GM21367 (cell line): ENCODE measurements at regions not wholly inside any gene's neighbourhood (a gene's known extent, or its start where the extent isn't known, plus 50 kb on each side); places are given as distances from the start of the nearest gene placed in this dataset.
"Not testable (repeated sequence)": the region's sequence is repeated elsewhere in the genome, so short reads cannot be mapped to it uniquely, and the experiment has no call there.

ENCODE experiments used
- ATAC-seq: cut with Tn5 transposase; IDR thresholded peaks from one replicate; pipeline ENCODE4 v1.9.1; 2021; ENCODE audit not compliant: unreplicated experiment

GRCh38 chr6:115643762-115644161, 416.9 kb downstream of the FRK start:
- ATAC-seq, result no peak

DNA sequence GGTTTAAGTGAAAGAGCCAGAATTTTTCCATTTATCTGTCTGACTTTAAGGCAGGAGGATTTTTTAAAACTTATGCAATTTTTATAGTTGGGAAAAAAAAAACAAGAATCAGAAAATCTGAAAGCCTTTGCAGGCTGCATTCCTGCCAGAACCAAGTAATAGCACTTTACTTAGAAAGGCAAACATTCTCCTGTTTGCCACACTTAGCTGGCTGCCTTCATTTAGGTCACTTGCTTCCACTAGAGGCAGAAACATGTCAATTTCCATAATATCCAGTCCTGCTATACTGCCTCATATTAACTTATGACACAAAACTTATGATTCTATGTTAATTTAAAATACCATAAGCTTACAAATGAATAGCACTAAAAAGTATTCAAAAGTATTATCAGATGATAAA, 425.8 kb downstream of the FRK start:
- ATAC-seq, result no peak

GRCh38 chr6:115634131-115634530, 426.6 kb downstream of the FRK start:
- ATAC-seq, result no peak

- ATAC-seq, result no peak
Measured at GRCh38 chr6:115631028-115631427, 429.7 kb downstream of the FRK start.

DNA sequence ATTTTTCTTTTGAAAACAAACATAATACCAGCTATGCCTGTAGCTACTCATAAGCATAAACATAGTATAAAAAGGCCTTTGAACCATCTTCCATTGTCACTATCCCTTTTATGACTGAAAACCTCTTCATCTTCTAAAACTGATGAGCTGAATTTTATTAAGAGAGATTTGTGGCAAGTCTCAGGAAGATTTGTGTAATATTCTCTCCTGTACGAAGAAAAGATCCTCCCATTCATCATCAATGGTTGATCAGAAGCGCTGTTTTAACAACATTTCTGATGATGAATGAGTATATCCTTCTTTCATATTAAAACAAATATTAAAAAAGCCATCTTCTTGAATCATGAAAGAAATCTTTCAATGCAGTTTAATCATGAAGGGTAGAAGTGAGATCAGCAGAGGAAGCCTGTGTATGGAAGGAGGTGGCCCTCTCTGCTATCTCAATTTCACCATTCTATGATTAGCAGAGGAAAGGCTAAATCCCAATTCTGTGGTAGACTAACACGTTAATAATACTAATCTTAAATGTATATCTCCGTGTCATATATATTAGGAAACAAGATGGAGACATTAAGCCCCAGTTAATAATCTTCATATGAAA, 430.2 kb downstream of the FRK start:
- ATAC-seq, result no peak

DNA sequence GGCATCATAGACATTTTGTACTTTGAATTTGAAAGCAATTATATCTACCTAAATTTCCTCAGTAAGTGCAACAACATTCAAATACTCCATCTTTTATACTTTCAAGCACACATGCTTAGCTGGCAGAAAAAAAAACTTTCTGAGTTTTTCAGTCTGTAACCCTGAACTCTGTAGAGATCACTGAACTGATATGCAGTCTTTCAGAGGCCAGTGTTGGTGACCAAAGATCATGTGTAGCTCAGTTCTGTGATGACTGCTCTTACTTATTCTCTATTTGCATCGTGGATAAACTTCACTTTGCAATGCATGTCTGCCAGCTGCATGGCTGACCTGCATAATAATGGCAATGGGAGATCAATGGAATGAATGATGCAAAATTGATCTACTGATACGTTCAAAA, 431.3 kb downstream of the FRK start:
- no peak for ATAC-seq

GRCh38 chr6:115618256-115618655, 442.4 kb downstream of the FRK start:
- ATAC-seq, result no peak

DNA sequence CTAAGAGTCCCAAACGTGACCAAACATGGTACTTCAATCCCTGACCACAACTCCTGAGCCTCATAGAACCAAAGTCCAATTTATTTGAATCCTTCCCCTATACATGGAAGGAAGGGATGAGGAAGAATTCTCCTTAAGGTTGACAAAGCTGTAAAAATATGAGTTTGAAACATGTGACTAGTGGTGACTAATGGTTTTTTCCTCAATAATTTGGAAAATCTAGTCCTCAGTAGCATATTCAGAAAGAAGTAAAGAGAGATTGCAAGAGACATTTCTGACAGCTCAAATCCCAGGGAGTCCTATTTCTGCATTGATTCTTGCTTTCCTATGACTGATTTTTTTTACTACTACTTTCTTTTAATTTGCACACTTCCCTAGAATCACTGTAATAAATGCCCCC, 443.7 kb downstream of the FRK start:
- no peak for ATAC-seq

DNA sequence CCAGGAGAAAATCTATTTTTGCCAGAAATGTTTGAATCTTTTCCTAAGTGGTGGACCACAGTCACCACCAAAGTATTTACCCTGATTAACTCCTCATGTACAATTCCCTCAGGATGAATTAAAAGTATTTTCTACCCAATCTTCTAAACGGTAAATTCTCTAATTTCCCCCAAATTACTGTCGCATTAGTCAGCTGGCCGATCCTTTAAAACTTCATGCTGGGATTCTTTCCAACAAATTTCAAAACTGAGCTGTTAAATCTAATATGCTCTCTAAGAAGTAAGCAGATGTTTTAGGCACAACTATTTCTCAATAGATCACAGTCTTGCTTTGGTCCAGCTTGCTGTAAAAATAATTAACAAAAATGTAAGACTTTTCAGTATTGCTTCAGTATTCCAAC, 447.2 kb downstream of the FRK start:
- ATAC-seq, result no peak

DNA sequence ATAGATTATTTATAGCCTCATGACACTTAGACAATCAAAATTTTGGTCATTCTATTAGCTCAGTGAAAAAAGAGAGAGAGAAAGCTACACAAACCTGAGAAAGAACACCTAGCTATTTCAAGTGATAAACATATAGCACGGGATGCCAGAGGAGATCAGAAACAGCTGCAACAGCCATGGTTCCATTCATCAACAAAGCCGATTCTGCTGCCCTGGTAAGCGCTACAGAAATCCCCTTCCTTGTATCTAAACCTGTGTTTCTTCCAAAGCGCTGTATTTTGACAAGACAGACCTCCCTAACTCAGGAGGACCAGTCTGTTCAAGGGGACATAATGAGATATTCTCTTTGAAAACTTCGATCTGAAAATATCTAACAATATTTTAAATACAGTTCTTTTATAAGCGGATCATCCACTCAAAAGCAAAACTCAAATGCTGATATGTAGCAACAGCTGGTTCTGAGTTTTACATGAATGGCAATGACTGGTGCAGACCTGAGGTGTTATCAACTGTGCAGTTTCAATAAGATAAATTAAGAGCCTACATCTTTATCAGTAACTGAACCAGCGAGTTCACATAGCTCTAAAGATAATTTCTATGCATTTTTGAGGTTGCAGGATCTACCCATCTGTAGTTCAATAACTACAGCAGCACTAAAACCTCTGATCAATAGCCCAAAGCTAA, 447.8 kb downstream of the FRK start:
- no peak for ATAC-seq

DNA sequence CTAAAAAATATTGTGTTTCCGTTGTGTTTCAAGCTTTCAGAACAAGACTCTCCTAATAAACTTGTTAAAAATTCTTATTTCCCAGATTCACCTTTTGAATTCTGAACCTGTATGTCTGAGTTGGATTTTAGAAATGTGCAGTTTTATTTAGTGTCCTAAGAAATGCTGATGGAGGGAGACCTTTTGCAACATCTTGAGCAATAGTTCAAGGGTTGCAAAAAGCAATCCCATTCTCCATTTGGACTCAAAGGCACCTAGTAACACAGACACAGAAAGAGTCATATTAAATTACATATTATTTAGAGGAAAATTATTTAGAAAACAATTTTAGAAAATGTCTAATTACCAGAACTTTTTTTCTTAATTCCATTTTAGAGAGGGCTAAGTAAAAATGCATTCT, 448.5 kb downstream of the FRK start:
- ATAC-seq, result no peak

DNA sequence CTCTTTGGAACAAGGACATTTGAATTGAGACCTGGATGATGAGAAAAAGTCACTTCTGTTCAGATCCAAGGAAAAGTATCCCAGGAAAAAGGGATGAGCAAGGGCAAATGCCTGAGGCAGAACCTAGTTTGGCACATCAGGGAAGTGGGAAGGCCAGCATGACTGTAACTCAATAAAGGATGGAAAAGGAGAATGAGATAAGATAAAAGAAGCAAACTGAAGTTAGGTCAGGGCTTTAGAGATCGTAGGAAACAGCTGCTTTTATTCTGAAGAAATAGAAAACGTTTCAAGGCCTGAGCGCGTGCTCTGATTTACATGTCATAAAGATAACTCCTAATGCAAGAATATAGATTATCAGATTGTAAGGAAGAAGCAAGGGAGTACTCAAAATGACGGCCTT, 450.0 kb downstream of the FRK start:
- no peak for ATAC-seq

DNA sequence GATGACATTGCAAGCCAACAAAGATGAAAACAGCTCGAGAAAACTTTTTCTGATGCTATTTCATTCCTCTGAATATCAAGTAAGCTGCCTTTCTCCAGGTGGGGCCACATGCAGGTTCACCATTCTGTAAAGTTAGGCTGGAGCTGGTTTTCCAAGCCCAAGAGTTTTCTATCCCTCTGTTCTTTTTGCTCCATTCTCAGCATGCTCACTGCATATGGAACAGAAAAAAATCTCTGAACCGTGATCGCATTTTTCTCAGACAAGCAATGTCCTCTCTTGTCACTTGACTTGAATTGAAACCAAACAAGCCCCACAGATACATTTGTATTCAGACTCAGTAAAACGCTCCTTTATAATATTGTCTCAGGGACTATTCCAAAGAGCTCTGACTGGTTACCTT, 451.6 kb downstream of the FRK start:
- no peak for ATAC-seq

GRCh38 chr6:115602466-115602865, 458.2 kb downstream of the FRK start:
- ATAC-seq, result no peak

- no peak for ATAC-seq
Measured at GRCh38 chr6:115601509-115601908, 459.2 kb downstream of the FRK start.

DNA sequence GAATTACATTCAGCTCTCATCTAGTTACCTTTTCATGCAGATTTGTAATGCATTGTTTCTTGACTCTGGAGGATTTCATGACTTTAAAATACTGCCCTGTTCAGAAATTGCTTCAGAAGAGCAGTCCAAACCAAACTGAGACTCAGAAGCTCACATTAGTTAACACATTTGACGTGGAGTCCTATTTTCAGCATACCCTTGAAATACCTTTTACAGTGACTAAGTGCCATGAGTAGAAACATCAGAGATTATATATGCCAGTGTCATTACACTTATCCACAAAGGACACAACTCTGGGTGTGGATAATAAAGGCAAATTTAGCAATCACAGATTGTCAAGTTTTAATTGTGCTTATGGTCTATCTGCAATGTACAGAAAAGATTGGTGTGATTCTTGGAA, 459.6 kb downstream of the FRK start:
- ATAC-seq, result no peak

DNA sequence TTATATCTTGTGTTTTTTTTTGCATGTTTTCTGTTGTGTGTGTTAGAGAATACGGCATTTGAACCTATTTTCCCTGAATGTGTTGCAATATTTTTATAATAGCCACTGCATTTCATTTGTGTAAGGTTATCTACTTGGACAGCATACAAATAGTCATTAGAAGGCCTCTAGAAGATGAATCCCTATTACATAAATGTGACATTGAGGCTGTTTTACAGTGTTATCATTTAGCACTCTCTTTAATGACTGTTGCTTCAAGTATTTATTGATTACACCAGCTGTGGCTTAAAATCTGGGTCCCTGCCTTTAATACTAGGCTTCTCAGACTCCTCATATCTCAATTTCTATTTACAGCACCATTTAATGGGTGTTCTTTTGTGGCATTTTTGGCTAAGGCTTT, 465.8 kb downstream of the FRK start:
- ATAC-seq, result no peak

DNA sequence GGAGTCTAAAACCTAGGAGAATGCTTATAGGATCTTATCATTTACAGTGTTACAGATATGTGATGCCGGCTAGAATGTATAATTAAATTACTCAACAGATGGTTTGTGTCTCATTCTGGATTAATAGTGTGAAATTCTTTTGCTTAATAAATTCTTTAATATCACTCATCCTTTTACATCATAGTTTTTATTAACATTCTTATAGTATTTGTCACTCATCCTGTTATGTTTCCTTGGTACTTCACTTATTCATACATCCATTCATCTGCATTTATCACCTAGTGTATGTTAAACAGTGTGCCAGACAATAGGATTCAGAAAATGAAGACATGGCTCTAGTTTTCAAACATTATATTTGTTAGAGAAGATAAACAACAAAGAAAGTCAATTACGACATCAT, 468.7 kb downstream of the FRK start:
- no peak for ATAC-seq

GRCh38 chr6:115589072-115589471, 471.6 kb downstream of the FRK start:
- not testable (repeated sequence) for ATAC-seq

- no peak for ATAC-seq
Measured at GRCh38 chr6:115583290-115583689, 477.4 kb downstream of the FRK start.

GRCh38 chr6:115582386-115582785, 478.3 kb downstream of the FRK start:
- no peak for ATAC-seq

- not testable (repeated sequence) for ATAC-seq
Measured at GRCh38 chr6:115579565-115579964, 481.1 kb downstream of the FRK start.

- no peak for ATAC-seq
Measured at GRCh38 chr6:115577270-115577669, 483.4 kb downstream of the FRK start.
